SIG-M5 (cell line): ENCODE measurements at regions not wholly inside any gene's neighbourhood (a gene's known extent, or its start where the extent isn't known, plus 50 kb on each side); places are given as distances from the start of the nearest gene placed in this dataset.

Experiments
- DNase-seq: peaks from one replicate; lab custom pipeline; 2025; lab: John Stamatoyannopoulos, UW

GRCh38 chr6:113805173-113805790, 51.9 kb upstream of the MARCKS start:
- DNase-seq = peak; percentile 67

- DNase-seq = no peak
Observed at GRCh38 chr6:113805811-113806495, 51.2 kb upstream of the MARCKS start.
